ENCODE measurements at regions not wholly inside any gene's neighbourhood (a gene's known extent, or its start where the extent isn't known, plus 50 kb on each side); places are given as distances from the start of the nearest gene placed in this dataset.

GRCh38 chr7:52794621-52795020 lies 240.8 kb upstream of the POM121L12 start:
- no peak for TF ChIP-seq GATA3 (IDR thresholded peaks at IDR 0.05; ENCODE audit: low read depth, low read length)
- TF ChIP-seq GATA2 (IDR thresholded peaks at IDR 0.05; ENCODE audit: low read depth, low read length), result no peak
